ENCODE measurements at regions not wholly inside any gene's neighbourhood (a gene's known extent, or its start where the extent isn't known, plus 50 kb on each side); places are given as distances from the start of the nearest gene placed in this dataset.

DNA sequence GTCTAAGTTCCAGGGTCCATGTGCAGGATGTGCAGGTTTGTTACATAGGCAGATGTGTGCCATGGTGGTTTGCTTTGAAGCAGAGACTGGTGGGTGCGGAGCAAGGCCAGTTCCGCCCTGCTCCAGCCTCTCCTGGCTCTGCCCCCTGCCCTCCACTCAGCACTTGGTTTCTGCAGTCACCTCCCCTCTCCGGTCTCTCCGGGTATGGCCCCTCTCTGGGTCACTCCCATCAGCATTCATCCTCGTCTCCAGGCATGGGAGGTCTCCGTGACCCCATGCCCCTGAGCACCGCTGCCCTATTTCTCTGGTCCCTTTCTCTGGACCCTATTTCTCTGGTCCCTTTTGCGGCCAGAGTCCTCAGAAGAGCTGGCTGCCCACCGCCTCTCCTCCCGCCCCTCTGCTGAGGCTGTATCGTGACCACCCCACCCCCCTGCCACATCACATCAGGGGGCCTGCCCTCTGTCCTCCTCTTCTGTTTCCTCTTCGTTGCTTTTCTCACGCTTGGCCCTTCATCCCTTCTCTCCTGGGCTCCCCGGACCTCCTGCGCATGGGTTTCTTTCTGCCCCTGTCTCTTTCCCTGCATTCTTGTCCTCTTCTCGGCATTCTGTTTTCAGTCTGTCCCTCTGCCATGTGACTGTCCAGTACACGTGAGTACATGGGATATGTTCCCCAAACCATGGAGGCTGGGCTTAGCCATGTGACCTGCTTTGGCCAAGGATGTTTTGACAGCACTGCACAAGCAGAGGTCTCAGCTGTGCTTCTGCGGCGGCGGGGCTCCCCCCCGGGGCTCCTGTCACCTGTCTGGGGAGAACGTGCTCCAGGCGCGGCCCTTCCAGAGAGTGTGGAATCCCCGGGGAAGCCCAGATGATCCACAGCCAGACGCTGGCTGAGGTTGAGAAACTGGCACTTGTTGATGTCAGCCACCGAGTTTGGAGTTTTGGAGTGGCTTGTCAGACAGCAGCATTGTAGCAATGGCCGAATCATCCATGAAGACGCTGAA, 54.4 kb upstream of the C1orf174 start:
- ATAC-seq = no peak

DNA sequence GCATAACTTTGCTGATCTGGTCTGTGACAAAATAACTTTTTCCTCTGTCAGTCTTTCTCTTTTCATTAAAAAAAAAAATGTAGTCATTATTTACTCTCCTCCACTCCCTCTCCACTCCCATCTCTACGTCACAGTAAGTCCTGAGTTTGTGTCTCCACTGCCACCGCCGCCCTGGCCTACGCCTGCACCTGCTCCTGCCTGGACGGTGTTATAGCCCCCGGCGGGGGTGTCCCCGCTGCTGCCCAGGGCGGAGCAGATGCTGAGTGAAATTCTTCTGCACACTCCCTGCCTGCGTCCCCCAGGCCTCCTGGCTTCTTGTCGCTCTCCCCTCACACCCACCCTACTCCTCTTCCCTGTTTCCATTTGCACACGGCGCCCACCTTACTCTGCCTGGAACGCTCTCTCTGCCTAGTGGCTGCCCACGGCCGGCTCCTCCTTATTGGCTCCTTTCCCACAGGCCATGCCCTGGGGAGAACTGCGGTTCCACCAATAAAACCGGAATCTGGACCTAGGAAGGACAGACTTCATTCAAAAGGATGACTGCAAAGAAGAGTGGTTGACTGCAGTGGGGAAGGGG, 55.2 kb upstream of the C1orf174 start:
- no peak for ATAC-seq

DNA sequence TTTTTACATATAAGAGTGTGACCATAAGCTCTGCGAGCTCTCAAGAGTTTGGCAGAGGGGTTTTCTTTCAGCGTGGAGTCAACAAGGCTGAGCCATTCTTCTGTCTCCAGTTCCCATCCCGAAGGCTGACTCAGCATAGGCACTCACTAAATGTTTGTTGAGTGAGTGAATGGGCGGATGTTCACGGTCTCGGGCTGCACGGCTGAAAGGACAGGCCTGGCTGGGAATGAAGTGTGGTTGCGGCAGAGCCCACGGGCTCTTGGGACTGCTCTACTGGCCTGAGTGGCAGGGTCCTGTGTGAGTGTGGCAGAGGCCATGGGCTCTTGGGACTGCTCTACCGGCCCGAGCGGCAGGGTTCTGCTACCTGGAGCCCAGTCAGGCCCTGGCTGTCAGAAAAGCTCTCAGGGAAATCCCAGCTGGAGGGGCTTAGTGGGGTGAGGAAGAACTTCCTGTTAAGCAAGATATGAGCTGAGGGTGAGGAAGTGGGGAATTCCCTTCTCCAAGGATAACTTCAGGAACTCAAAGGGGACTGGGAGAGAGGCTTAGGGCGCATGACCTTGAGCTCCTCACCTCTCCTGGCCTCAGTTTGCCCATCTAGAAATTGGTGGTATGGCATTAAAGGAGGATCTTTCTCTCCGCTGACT, 56.6 kb upstream of the C1orf174 start:
- ATAC-seq = no peak

DNA sequence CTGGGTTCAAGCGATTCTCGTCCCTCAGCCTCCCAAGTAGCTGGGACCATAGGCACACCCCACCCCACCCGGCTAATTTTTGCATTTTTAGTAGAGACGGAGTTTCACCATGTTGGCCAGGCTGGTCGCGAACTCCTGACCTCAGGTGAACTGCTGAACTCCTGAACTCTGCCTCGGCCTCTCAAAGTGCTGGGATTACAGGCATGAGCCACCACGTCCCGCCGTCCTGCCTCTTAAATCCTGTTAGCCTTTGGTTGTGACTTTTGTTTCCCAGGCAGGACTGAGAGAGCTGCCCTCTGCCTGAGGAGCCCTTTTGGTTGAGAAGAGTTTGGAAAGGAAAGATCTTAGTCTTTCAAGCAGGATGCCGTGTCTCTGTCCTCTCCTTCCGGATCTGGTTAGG, 59.3 kb upstream of the C1orf174 start:
- no peak for ATAC-seq

GRCh38 chr1:3963554-3963953, 63.5 kb upstream of the C1orf174 start:
- no peak for ATAC-seq

DNA sequence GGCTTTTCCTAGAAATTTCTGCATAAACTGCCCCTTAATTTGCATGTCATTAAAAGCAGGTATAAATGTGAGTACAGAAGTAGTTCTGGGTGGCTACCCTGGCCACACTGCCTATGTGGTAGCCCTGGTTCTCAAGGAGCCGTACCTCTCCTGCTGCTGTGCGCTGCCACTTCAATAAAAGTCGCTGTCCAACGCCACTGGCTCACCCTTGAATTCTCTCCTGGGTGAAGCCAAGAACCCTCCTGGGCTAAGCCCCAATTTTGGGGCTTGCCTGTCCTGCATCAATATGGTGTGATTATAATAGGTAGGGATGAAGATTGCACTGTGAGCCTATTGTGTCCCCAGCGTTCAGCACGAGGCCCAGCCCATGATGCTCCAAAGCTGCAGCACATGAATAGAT, 65.6 kb upstream of the C1orf174 start:
- no peak for ATAC-seq

DNA sequence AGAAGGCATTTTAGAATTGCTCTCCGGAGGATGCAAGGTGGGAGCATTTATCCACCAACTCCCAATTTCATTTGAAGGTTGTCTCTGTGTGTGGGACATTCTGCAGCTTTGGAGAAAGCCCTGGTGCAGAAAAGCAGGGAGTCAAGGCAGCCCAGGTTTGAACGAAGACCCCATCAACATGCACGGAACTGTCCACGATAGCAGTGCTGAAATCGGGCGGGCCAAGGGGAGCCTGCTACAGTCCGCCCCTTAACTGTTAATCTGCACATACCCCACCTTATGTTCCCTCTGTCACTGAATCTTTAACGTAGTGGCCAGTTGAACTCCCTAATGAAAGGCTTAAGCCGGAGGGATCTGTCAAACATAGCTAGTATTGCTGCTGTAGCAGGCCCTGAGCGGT, 68.8 kb upstream of the C1orf174 start:
- ATAC-seq = no peak

DNA sequence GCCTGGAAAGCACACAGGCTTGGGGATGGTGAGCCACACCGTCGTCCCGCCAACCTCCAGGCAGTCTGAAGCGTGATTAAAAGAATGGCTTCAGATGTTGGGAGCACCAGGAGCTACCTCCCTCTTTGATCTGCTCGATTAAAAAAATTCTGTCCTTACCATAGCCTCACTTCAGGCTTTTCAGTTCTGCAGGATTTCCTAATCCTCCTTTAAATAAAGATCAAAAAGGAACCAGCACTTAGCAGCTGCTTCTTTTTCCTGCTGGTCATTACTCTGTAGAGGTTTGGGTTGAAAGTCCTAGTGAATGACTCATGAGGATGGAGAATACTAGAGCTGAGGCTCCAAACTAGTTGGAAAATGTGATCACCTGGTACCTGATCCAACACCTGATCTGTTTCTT, 71.9 kb upstream of the C1orf174 start:
- ATAC-seq = no peak

- ATAC-seq = no peak
Measured at GRCh38 chr1:3975903-3976630, 76.0 kb upstream of the C1orf174 start.

DNA sequence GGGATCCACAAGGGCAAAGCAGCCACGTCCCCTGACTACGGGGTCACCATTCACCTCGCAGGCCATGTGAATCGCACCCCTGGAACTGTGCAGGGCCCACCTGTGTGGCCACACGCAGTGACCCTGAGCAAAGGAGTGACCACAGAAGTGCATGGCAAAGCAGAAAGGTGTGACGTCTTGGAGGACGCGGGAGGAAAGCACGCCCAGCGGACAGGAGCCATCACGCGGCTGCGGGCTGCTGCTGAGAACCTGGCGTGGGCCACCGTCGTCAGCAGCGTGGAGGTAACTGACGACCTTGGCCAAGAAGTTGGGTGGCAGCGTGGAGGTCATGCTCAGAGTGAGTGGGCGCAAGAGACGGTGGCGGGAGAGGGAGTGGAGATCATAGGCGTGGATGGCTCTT, 76.7 kb upstream of the C1orf174 start:
- no peak for ATAC-seq

DNA sequence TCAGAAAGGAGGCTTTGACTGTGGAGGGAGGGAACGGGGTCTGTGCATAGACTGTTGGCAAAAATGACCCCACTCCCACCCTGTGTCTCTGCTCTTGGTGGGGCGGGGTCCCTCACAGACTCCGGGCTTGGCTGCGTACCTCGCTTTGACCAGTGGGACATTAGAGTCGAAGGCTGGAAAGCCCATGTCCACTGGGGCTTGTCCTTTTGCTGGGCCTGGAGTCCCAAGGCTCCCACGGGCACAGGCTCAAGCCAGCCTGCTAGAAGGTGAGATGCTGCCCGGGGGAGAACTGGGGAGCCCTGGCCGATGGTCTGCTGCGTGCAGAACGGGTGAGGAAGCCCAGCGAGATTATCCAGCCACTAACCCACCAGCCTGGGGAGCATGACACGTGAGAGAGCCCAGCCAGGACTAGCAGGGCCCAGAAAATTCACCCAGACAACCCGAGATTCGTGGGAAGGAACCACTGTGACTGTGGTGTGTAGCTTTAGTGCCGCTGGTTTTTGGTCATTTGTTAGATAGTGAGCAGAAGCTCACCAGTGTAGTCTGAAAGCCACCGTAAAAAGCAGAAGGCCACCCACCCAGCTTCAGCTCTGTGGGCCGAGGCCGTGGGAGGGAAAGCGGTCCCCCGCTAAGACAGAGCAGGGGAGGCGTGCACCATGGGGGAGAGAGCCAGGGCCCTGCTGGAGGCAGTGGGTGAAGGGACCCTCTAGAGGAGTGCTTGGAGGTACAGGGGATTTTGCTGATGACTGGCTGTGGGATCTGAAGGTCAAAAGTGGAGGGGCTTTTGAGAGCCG, 78.3 kb upstream of the C1orf174 start:
- ATAC-seq = no peak

GRCh38 chr1:3978990-3979325, 78.9 kb upstream of the C1orf174 start:
- no peak for ATAC-seq

DNA sequence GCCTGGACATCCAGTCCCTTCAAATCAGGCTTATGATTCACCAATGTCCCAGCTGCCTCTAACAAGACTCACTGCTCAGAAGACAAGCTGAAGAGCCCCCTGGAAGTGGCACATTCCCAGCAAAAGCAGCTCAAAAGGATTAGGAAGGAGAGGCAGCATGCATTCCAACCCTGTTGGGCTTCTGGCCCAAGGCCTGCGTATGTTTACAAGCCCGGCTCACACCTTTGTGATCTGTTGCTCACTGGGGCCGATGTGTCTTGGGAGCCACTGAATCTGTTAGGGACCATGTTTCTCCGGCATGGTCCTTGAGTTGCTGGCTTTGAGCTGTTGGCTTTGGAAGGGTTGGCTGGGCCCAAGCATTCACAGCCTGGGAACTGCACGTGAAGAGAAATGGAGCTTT, 81.2 kb upstream of the C1orf174 start:
- ATAC-seq = no peak

GRCh38 chr1:3981746-3982505, 81.9 kb upstream of the C1orf174 start:
- no peak for ATAC-seq

GRCh38 chr1:3983181-3983580, 83.1 kb upstream of the C1orf174 start:
- no peak for ATAC-seq

DNA sequence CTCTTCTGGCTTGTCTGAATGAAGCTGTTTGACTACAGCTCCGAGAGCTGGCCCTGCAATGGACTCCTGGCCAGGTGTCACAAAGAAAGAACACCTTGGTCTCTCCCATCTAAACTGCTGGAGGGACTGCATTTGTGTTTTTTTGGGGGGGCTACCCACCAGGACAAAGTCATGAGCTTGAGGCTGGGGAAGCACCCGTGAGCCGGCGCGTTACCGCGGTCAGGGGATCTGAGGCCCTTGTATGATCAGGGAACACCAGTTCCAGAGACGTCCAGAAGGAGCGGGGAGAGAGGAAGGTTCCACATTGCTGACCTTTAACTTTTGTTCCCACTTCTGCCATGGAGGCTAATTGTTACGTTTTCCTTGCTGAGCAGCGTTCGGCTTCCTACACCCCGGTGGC, 84.5 kb upstream of the C1orf174 start:
- no peak for ATAC-seq

- no peak for ATAC-seq
Measured at GRCh38 chr1:3986686-3987218, 86.7 kb upstream of the C1orf174 start.

GRCh38 chr1:3987669-3988235, 87.7 kb upstream of the C1orf174 start:
- ATAC-seq = no peak

DNA sequence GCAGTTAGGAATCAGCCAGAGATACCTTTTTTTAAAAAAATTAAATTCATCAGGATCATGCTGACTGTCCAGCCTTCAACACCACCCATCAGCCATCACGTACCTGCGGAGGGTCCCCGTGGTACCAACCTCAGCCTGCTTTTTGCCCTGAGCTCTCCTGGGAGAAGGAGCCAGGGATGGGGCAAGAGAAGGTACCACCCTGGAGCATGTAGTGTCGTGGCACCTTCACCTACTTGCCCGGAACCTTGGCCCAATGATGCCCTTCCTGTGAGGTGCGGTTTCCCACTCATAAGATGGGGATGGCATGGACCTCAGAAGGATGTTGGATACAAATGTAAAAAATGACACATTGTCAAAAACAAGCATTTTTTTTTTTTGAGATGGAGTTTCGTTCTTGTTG, 88.4 kb upstream of the C1orf174 start:
- ATAC-seq = no peak

DNA sequence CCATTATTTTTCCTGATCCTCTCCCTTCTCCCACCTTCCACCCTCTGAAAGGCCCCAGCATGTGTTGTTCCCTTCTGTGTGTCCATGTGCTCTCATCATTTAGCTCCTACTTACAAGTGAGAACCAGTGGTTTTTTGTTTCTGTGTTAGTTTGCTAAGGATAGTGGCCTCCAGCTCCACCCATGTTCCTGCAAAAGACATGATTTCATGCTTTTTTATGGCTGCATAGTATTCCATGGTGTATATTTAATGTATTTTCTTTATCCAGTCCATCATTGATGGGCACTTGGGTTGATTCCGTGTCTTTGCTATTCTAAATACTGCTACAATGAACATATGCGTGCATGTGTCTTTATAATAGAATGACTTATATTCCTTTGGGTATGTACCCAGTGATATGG, 89.4 kb upstream of the C1orf174 start:
- no peak for ATAC-seq

- no peak for ATAC-seq
Measured at GRCh38 chr1:3992103-3992556, 92.1 kb upstream of the C1orf174 start.
